ENCODE measurements at regions not wholly inside any gene's neighbourhood (a gene's known extent, or its start where the extent isn't known, plus 50 kb on each side); places are given as distances from the start of the nearest gene placed in this dataset.

DNA sequence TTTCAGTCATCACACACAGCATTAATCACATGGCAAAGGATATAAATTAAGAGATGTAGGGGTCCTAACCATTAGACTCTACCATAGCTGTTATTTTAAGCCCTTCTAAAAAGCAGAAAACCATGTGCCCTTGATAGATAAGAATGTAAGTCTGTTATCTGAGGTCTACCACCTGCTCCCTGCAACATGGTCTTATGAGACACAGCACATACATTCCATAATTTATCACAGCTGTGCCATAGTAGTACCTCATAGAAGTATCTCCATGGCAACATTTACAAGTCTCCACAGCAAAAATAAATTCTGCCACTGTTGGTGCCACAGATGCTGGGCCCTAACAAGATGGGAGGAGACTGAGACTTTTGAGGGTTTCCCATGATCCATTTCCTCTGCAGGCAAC, 265.4 kb downstream of the KDM5D start:
- no peak overlapping the region for H3K27ac ChIP-seq (ENCODE audit: low read length)
- H3K4me1 ChIP-seq (ENCODE audit: control insufficient read depth, insufficient read depth, low read length): no peaks in the 10 kb centered on the region
- TF ChIP-seq CTCF (IDR thresholded peaks at IDR 0.05): no peak
- TF ChIP-seq, protein P1, sequence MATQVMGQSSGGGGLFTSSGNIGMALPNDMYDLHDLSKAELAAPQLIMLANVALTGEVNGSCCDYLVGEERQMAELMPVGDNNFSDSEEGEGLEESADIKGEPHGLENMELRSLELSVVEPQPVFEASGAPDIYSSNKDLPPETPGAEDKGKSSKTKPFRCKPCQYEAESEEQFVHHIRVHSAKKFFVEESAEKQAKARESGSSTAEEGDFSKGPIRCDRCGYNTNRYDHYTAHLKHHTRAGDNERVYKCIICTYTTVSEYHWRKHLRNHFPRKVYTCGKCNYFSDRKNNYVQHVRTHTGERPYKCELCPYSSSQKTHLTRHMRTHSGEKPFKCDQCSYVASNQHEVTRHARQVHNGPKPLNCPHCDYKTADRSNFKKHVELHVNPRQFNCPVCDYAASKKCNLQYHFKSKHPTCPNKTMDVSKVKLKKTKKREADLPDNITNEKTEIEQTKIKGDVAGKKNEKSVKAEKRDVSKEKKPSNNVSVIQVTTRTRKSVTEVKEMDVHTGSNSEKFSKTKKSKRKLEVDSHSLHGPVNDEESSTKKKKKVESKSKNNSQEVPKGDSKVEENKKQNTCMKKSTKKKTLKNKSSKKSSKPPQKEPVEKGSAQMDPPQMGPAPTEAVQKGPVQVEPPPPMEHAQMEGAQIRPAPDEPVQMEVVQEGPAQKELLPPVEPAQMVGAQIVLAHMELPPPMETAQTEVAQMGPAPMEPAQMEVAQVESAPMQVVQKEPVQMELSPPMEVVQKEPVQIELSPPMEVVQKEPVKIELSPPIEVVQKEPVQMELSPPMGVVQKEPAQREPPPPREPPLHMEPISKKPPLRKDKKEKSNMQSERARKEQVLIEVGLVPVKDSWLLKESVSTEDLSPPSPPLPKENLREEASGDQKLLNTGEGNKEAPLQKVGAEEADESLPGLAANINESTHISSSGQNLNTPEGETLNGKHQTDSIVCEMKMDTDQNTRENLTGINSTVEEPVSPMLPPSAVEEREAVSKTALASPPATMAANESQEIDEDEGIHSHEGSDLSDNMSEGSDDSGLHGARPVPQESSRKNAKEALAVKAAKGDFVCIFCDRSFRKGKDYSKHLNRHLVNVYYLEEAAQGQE (IDR thresholded peaks at IDR 0.05; ENCODE audit: insufficient read depth in 1 of 2, low read depth in 2 of 2, low read length in 1 of 2): no peak
- TF ChIP-seq POLR2AphosphoS5 (IDR thresholded peaks at IDR 0.05; ENCODE audit: low read depth, low read length): no peak
- TF ChIP-seq SIN3A (IDR thresholded peaks at IDR 0.05; ENCODE audit: borderline replicate concordance, insufficient read depth, low read depth, low read length): no peak
- no peak for TF ChIP-seq TCF7L2 (IDR thresholded peaks at IDR 0.05; ENCODE audit: low read depth, low read length)
- no peak for DNase-seq (ENCODE audit: low read depth, low spot score)
- no peaks in the 10 kb centered on the region for H3K27me3 ChIP-seq (ENCODE audit: control insufficient read depth, insufficient read depth, low read length)
- H3K36me3 ChIP-seq (ENCODE audit: control insufficient read depth, insufficient read depth, low read length): no peaks in the 10 kb centered on the region
- in situ Hi-C loops (cut with HindIII; ENCODE audit: low pct_unique_long_range_greater_than_20kb, low sequenced_read_pairs) (no loop called here), intact Hi-C loops (cut with micrococcal nuclease; ENCODE audit: unreplicated experiment) (no loop called here)
- ChIA-PET CTCF (no interaction called here), POLR2A (no interaction called here)
- no peak for ATAC-seq
- H3K4me3 ChIP-seq (ENCODE audit: low read depth in 2 of 2, low read length in 2 of 2): no peak overlapping the region
- H3K9me3 ChIP-seq (ENCODE audit: control insufficient read depth, insufficient read depth, low read depth, low read length): no peaks in the 10 kb centered on the region
- BruUV-seq (replicated peaks): no TSS peak

GRCh38 chrY:19477959-19478358, 266.6 kb downstream of the KDM5D start:
- H3K27ac ChIP-seq (ENCODE audit: low read length): no peak overlapping the region
- POLR2A ChIA-PET: no interaction called here
- H3K4me1 ChIP-seq (ENCODE audit: control insufficient read depth, insufficient read depth, low read length): no peaks in the 10 kb centered on the region
- intact Hi-C loops (cut with micrococcal nuclease; ENCODE audit: unreplicated experiment) (no loop called here), in situ Hi-C loops (cut with HindIII; ENCODE audit: low pct_unique_long_range_greater_than_20kb, low sequenced_read_pairs) (no loop called here)
- CTCF ChIA-PET: no interaction called here
- DNase-seq (ENCODE audit: low read depth, low spot score) (no peak), ATAC-seq (no peak)
- H3K4me3 ChIP-seq (ENCODE audit: low read depth in 2 of 2, low read length in 2 of 2): no peak overlapping the region
- no TSS peak for BruUV-seq (replicated peaks)
- H3K9me3 ChIP-seq (ENCODE audit: control insufficient read depth, insufficient read depth, low read depth, low read length): no peaks in the 10 kb centered on the region
- no peak for TF ChIP-seq CTCF (IDR thresholded peaks at IDR 0.05)
- TF ChIP-seq, protein P1 (IDR thresholded peaks at IDR 0.05; ENCODE audit: insufficient read depth in 1 of 2, low read depth in 2 of 2, low read length in 1 of 2): no peak
- no peak for TF ChIP-seq SIN3A (IDR thresholded peaks at IDR 0.05; ENCODE audit: borderline replicate concordance, insufficient read depth, low read depth, low read length)
- no peak for TF ChIP-seq TCF7L2 (IDR thresholded peaks at IDR 0.05; ENCODE audit: low read depth, low read length)
- no peak for TF ChIP-seq POLR2AphosphoS5 (IDR thresholded peaks at IDR 0.05; ENCODE audit: low read depth, low read length)
- H3K27me3 ChIP-seq (ENCODE audit: control insufficient read depth, insufficient read depth, low read length): no peaks in the 10 kb centered on the region
- H3K36me3 ChIP-seq (ENCODE audit: control insufficient read depth, insufficient read depth, low read length): no peaks in the 10 kb centered on the region
